GM10266 (cell line): ENCODE measurements at regions not wholly inside any gene's neighbourhood (a gene's known extent, or its start where the extent isn't known, plus 50 kb on each side); places are given as distances from the start of the nearest gene placed in this dataset.

Experiments used
- DNase-seq: peaks from one replicate; pipeline ENCODE4 v3.0.0; 2012; ENCODE audit errors: extremely low spot score
- TF ChIP-seq, protein P1 (sequence below): IDR thresholded peaks from 2 replicates; pipeline ENCODE4 v1.5.1; 2012; ENCODE audit warnings: mild to moderate bottlenecking, low read depth; ENCODE audit not compliant: control insufficient read depth, insufficient read depth; ENCODE audit errors: missing control alignments

DNA sequence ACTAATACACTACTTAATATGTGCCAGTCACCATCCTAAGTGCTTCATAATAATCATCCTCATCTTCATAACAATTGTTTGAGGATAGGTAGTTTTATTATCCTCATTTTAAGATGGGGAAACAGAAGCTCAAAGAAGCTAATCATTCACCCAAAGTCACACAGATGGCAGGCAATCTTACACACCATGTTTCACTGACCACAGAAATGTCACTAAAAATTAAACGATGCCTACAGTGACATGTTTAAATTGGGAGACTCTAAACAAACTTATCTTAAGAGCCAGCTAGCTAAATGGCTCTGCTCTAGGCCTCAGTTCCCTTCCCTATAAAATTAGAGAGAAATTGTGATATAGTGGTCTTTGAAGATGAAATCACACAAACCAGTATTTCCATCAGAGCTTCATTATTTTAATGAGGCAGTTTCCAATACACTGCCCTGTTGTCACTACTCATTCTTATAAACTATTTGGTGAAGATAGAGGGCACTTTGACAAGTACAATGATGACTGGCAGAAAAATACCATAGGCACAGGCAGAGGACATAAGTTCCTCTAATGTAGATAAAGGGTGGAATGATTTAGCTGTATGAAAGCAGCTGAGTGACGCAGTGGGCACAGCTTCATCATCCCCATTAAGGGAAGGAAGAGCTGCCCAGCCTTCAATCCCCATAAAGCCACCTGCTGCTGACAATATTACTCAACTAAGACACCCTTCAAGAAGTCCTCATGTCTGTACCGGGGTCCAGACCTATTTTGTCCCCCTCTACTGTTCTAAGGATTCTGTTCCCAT lies 224.1 kb downstream of the ACTL7B start:
- TF ChIP-seq, protein P1, sequence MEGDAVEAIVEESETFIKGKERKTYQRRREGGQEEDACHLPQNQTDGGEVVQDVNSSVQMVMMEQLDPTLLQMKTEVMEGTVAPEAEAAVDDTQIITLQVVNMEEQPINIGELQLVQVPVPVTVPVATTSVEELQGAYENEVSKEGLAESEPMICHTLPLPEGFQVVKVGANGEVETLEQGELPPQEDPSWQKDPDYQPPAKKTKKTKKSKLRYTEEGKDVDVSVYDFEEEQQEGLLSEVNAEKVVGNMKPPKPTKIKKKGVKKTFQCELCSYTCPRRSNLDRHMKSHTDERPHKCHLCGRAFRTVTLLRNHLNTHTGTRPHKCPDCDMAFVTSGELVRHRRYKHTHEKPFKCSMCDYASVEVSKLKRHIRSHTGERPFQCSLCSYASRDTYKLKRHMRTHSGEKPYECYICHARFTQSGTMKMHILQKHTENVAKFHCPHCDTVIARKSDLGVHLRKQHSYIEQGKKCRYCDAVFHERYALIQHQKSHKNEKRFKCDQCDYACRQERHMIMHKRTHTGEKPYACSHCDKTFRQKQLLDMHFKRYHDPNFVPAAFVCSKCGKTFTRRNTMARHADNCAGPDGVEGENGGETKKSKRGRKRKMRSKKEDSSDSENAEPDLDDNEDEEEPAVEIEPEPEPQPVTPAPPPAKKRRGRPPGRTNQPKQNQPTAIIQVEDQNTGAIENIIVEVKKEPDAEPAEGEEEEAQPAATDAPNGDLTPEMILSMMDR: no peak
- no peak for DNase-seq

DNA sequence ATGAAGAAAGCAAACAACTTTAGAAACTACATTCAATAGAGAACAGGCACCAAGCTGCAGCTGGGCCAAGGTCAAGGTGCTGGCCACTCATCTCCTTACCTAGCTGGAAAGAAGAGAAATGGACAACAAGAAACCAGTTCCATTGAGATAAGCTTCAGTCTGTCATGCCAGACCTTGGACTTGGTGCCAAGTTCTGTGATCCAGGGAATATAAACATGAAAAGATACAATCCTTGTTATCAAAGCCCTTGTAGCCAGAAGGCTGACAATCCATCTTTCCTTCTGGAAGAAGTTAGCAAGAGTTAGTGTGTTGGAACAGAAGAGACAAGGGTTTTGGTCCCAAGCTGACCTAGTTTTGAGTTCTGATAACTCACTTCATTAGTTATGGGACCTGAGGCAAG lies 227.5 kb downstream of the ACTL7B start:
- DNase-seq: no peak
- TF ChIP-seq, protein P1: no peak

DNA sequence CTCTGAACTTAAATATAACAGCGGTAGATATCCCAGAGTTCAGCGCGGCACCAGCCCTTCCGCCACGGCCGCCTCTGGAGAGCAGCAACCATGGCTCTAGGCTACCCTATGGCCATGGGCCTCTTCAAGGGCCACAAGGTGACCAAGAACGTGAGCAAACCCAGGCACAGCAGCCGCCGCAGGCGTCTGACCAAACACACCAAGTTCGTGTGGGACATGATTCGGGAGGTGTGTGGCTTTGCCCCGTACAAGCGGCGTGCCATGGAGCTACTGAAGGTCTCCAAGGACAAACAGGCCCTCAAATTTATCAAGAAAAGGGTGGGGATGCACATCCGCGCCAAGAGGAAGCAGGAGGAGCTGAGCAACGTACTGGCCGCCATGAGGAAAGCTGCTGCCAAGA lies 229.0 kb downstream of the ACTL7B start:
- no peak for DNase-seq
- TF ChIP-seq, protein P1: no peak

DNA sequence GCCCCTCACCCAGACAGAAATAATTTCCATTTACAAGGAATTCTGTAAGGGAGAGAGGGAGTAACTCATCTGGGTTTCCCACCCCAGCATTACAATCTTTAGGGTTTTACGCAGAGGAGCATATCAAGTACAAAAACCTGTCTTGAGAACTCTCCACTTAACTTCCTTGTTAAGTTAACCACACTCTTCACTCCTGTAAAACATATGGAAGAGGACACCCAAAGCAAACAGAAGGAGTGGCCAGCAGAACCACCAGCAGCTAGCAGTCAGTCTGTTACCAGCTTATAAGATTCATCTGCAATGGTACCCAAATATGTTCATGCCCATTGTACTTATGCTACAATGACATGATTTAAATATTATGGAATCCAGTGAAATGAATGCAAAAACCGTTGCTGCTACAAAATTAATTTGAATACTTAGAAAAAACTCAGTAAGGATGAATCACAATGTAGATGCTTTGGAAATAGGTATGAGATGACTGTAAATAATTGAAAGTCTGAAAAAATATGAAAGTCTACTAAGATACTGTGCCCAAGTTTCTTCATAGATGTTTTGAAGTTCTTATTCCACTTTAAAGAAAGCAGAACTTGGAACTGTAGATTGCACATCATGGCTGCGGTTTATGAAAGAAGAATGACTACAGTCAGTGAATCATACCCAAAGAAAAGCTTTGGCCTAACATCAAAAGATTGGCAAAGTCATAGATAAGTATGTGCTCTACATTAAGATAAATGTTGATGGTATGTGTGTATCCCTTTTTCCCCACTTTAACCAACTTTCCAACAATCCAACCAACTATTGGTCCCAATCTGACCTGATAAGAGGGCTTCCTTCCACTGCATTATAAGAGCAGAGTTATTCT lies 233.6 kb downstream of the ACTL7B start:
- TF ChIP-seq, protein P1: no peak
- DNase-seq: no peak

DNA sequence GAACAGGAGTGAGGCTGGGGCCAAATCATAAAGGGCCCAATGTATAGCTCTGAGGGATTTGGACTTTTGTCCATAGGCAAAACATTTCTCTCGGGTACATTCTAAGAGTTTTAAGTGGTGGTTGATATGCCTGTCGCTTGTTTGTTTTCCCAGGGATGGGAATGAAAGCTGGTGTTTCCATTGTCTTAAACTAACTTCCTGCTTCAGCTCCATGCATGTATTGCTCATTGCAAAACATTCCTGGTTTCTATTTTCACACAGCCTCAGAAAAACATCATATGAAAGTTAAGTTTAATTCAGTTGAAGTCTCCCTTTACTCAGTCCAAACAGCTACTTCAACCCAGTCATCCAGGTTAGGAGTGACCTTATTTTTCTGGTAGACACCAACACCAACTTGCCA lies 235.0 kb downstream of the ACTL7B start:
- TF ChIP-seq, protein P1: no peak
- no peak for DNase-seq

DNA sequence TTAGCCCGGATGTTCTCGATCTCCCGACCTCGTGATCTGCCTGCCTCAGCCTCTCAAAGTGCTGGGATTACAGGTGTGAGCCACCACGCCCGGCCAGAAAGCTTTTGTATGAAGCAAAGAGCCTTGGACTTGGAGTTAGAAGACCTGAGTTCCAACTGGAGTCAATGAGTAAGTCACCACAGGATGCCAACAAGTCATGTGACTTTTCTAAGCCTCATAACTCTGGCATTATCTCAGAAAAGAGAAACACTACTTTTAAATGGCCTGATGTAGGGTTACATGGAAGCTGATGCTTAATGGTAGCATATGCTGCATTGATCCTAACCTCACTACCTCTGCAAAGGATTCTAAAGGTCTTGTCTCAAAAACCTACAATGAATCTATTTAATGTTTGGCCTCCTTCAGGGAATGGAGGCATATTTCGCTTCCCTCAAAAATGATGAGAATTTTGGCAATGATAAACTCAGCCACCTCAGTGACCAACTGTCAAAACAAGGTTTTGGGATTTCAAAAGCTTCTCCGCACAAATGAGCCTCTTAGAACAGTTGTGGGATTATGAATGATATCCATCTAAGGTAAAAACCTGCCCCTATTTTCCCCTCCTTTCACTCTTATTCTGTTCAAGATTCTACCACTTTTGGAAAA lies 236.8 kb downstream of the ACTL7B start:
- no peak for DNase-seq
- TF ChIP-seq, protein P1: no peak

DNA sequence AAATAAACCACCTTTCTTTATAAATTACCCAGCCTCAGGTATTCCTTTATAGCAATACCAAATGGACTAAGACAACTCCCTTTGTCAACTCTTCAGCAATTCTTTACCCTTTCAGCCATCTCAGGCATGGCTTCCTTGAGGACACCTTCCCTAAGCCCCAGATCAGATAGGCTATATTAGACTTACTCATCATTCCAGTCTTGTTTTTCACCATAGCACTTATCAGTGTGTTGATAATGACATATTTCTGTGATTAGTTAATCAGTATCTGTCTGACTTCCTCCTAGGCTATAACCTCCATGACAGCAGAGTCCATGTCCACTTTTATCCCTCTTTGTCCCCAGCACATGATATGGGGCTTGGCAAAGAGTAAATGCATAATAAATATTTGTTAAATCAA lies 238.1 kb downstream of the ACTL7B start:
- DNase-seq: no peak
- TF ChIP-seq, protein P1: no peak
